ENCODE measurements at regions not wholly inside any gene's neighbourhood (a gene's known extent, or its start where the extent isn't known, plus 50 kb on each side); places are given as distances from the start of the nearest gene placed in this dataset.

GRCh38 chr13:85212692-85213091 is 586.5 kb downstream of the SLITRK6 start:
- Mint-ChIP-seq H3K27ac (ENCODE audit: unreplicated experiment) (no peak overlapping the region), H3K27me3 (ENCODE audit: insufficient read depth, unreplicated experiment) (no peaks in the 10 kb centered on the region)
- no TSS peak for BruUV-seq (replicated peaks)

GRCh38 chr13:85204668-85205344 is 594.4 kb downstream of the SLITRK6 start:
- Histone ChIP-seq H3K9me3 (peaks cover 8% of the 10 kb centered on the region; the same call in 1 of the 2 replicates), H3K4me3 (ENCODE audit: low read depth, low read length) (no peak overlapping the region), H3K4me1 (no peaks in the 10 kb centered on the region), H3K36me3 (ENCODE audit: control insufficient read depth, insufficient read depth, low read length) (no peaks in the 10 kb centered on the region), H3K27me3 (replicated peaks; ENCODE audit: control insufficient read depth, insufficient read depth, low read length) (no peaks in the 10 kb centered on the region)
- H3K9me3 Mint-ChIP-seq (ENCODE audit: unreplicated experiment) = peaks cover 20% of the 10 kb centered on the region
- ChIA-PET POLR2A (no interaction called here), CTCF (no interaction called here)
- H3K4me1 Mint-ChIP-seq (ENCODE audit: low read depth, unreplicated experiment) = no peaks in the 10 kb centered on the region
- no peak for TF ChIP-seq CTCF (IDR thresholded peaks at IDR 0.05; ENCODE audit: insufficient read depth in 1 of 2, low read depth in 1 of 2, low read length in 1 of 2, severe bottlenecking in 1 of 2, unreplicated experiment in 1 of 2)
- no peaks in the 10 kb centered on the region for H3K27me3 Mint-ChIP-seq (ENCODE audit: insufficient read depth, unreplicated experiment)
- H3K36me3 Mint-ChIP-seq (ENCODE audit: insufficient read depth, unreplicated experiment) = no peaks in the 10 kb centered on the region
- H3K27ac Mint-ChIP-seq (ENCODE audit: unreplicated experiment) = no peak overlapping the region
- no TSS peak for BruUV-seq (replicated peaks)
- intact Hi-C loops (cut with micrococcal nuclease; ENCODE audit: unreplicated experiment) = no loop called here
- H3K4me3 Mint-ChIP-seq (ENCODE audit: unreplicated experiment) = no peak overlapping the region
- no peak for DNase-seq

More at GRCh38 chr13:85212692-85213091, 586.5 kb downstream of the SLITRK6 start:
- ChIA-PET POLR2A (no interaction called here), CTCF (no interaction called here)
- intact Hi-C loops (cut with micrococcal nuclease; ENCODE audit: unreplicated experiment) = no loop called here
- H3K4me3 ChIP-seq (ENCODE audit: low read depth, low read length) = no peak overlapping the region
- Mint-ChIP-seq H3K4me1 (ENCODE audit: low read depth, unreplicated experiment) (no peaks in the 10 kb centered on the region), H3K9me3 (ENCODE audit: unreplicated experiment) (peaks cover 4% of the 10 kb centered on the region), H3K36me3 (ENCODE audit: insufficient read depth, unreplicated experiment) (no peaks in the 10 kb centered on the region), H3K4me3 (ENCODE audit: unreplicated experiment) (no peak overlapping the region)
- H3K36me3 ChIP-seq (ENCODE audit: control insufficient read depth, insufficient read depth, low read length) = no peaks in the 10 kb centered on the region
- H3K9me3 ChIP-seq = peaks cover 11% of the 10 kb centered on the region; the same call in 1 of the 2 replicates
- DNase-seq = no peak
- no peaks in the 10 kb centered on the region for H3K27me3 ChIP-seq (replicated peaks; ENCODE audit: control insufficient read depth, insufficient read depth, low read length)
- no peak for TF ChIP-seq CTCF (IDR thresholded peaks at IDR 0.05; ENCODE audit: insufficient read depth in 1 of 2, low read depth in 1 of 2, low read length in 1 of 2, severe bottlenecking in 1 of 2, unreplicated experiment in 1 of 2)
- no peaks in the 10 kb centered on the region for H3K4me1 ChIP-seq

GRCh38 chr13:85197431-85197830 is 601.8 kb downstream of the SLITRK6 start:
- peaks cover 7% of the 10 kb centered on the region for H3K4me1 Mint-ChIP-seq (ENCODE audit: low read depth, unreplicated experiment)
- no peak for TF ChIP-seq CTCF (IDR thresholded peaks at IDR 0.05; ENCODE audit: insufficient read depth in 1 of 2, low read depth in 1 of 2, low read length in 1 of 2, severe bottlenecking in 1 of 2, unreplicated experiment in 1 of 2)
- Histone ChIP-seq H3K4me1 (peaks cover 6% of the 10 kb centered on the region; the same call in 1 of the 2 replicates), H3K4me3 (ENCODE audit: low read depth, low read length) (no peak overlapping the region), H3K36me3 (ENCODE audit: control insufficient read depth, insufficient read depth, low read length) (no peaks in the 10 kb centered on the region), H3K9me3 (no peaks in the 10 kb centered on the region; the same call in 1 of the 2 replicates), H3K27me3 (replicated peaks; ENCODE audit: control insufficient read depth, insufficient read depth, low read length) (no peaks in the 10 kb centered on the region)
- no TSS peak for BruUV-seq (replicated peaks)
- CTCF ChIA-PET = no interaction called here
- no peak overlapping the region for H3K4me3 Mint-ChIP-seq (ENCODE audit: unreplicated experiment)
- no peak overlapping the region for H3K27ac Mint-ChIP-seq (ENCODE audit: unreplicated experiment)
- H3K36me3 Mint-ChIP-seq (ENCODE audit: insufficient read depth, unreplicated experiment) = no peaks in the 10 kb centered on the region
- DNase-seq = no peak
- no peaks in the 10 kb centered on the region for H3K27me3 Mint-ChIP-seq (ENCODE audit: insufficient read depth, unreplicated experiment)
- intact Hi-C loops (cut with micrococcal nuclease; ENCODE audit: unreplicated experiment) = no loop called here
- POLR2A ChIA-PET = no interaction called here
- H3K9me3 Mint-ChIP-seq (ENCODE audit: unreplicated experiment) = peaks cover 12% of the 10 kb centered on the region

Measured in Caco-2 (cell line).